HepG2 (cell line): ENCODE measurements at regions not wholly inside any gene's neighbourhood (a gene's known extent, or its start where the extent isn't known, plus 50 kb on each side); places are given as distances from the start of the nearest gene placed in this dataset.

Experiments used
- ATAC-seq: fragments of 200-7000 bp; cut with Tn5 transposase; 3 replicates; pipeline ENCODE4 v1.9.1; 2020; ENCODE audit warnings: mild to moderate bottlenecking, moderate library complexity
- BruUV-seq: library from RNA; stranded (reverse); fragments of 400-500 nt; replicated peaks from 2 replicates; lab custom pipeline; 2021; lab: Mats Ljungman, UMichigan
- CTCF ChIA-PET: fragments of 300-600 bp; formaldehyde crosslinking; extraction: SDS; loops from one replicate; lab custom pipeline; 2021; ENCODE audit warnings: low total read pairs, inconsistent platforms, low intra/inter-chr PET ratio; lab: Yijun Ruan, JAX
- POLR2A ChIA-PET: fragments of 350-600 bp; sonication (Branson Sonifier 250); formaldehyde crosslinking; loops from one replicate; lab custom pipeline; 2020; ENCODE audit warnings: antibody characterized with exemption, inconsistent platforms; lab: Yijun Ruan, JAX
- DNase-seq: peaks from one replicate; pipeline ENCODE4 v3.0.0-alpha.2; 2015; ENCODE audit warnings: low spot score
- FAIRE-seq: peaks from 3 replicates; lab custom pipeline; 2011; peaks lifted over from hg19 to GRCh38; lab: Jason Lieb, UNC
- H2AFZ ChIP-seq: one replicate; pipeline ENCODE4 v1.6.1; 2011; ENCODE audit warnings: low read length, inconsistent platforms
- H3K27ac ChIP-seq: fragments of 300-600 bp; 3 replicates; pipeline ENCODE4 v1.8.0; 2011; ENCODE audit warnings: mixed run types, mild to moderate bottlenecking, mixed read lengths, low read length, inconsistent platforms; ENCODE audit not compliant: insufficient read depth; ENCODE audit errors: extremely low read length
- H3K27me3 ChIP-seq, 2 experiments: fragments of 200-600 bp in 1 of 2; 2 replicates in 1 of 2; 3 replicates in 1 of 2; pipeline versions ENCODE4 v1.6.0 to v1.8.0; 2011; ENCODE audit warnings: low read length in 2 of 2, mild to moderate bottlenecking in 2 of 2, moderate library complexity in 2 of 2, inconsistent platforms in 1 of 2; ENCODE audit not compliant: insufficient read depth in 2 of 2, control insufficient read depth in 1 of 2
- H3K36me3 ChIP-seq, 2 experiments: fragments of 200-600 bp in 1 of 2; replicated peaks in 1 of 2; 2 replicates in 1 of 2; 3 replicates in 1 of 2; pipeline versions ENCODE4 v1.5.1 to v1.8.0; 2011; ENCODE audit warnings: low read length in 2 of 2, inconsistent platforms in 1 of 2; ENCODE audit not compliant: insufficient read depth in 2 of 2, control insufficient read depth in 1 of 2
- H3K4me1 ChIP-seq: 2 replicates; pipeline ENCODE4 v1.5.1; 2012; ENCODE audit warnings: low read length, inconsistent platforms; ENCODE audit not compliant: insufficient read depth
- H3K4me2 ChIP-seq: 2 replicates; pipeline ENCODE4 v1.6.0; 2011; ENCODE audit warnings: low read depth, low read length, inconsistent platforms
- H3K4me3 ChIP-seq, 3 experiments: fragments of 200-600 bp in 1 of 3; sonication (generic), shearing (Covaris generic) in 1 of 3; replicated peaks in 1 of 3; 2 replicates each; pipeline ENCODE4 v1.5.1; 2011 to 2016; ENCODE audit warnings: low read length in 3 of 3, inconsistent platforms in 2 of 3, low read depth in 2 of 3, mild to moderate bottlenecking in 2 of 3, control low read depth in 1 of 3, mixed read lengths in 1 of 3; ENCODE audit not compliant: insufficient read depth in 1 of 3
- H3K79me2 ChIP-seq: one replicate; pipeline ENCODE4 v1.6.1; 2011; ENCODE audit warnings: low read length, inconsistent platforms; ENCODE audit not compliant: insufficient read depth
- H3K9ac ChIP-seq: 2 replicates; pipeline ENCODE4 v1.6.0; 2011; ENCODE audit warnings: mild to moderate bottlenecking, low read depth, low read length, inconsistent platforms; ENCODE audit not compliant: insufficient read depth
- H3K9me3 ChIP-seq: 2 replicates; pipeline ENCODE4 v1.5.1; 2012; ENCODE audit warnings: mild to moderate bottlenecking, low read length
- H4K20me1 ChIP-seq: 2 replicates; pipeline ENCODE4 v1.6.0; 2011; ENCODE audit warnings: inconsistent platforms, mild to moderate bottlenecking, low read length, moderate library complexity; ENCODE audit not compliant: insufficient read depth
- CCAR2 ChIP-seq: fragments of 200-400 bp; formaldehyde crosslinking; optimal IDR thresholded peaks from 2 replicates; pipeline ENCODE3; 2018; ENCODE audit warnings: low read depth, mild to moderate bottlenecking, low read length, moderate library complexity
- CREBL2 ChIP-seq: sonication (generic); formaldehyde crosslinking; IDR thresholded peaks from 2 replicates; pipeline ENCODE4 v1.8.1; 2023; ENCODE audit warnings: missing genetic modification reagents, mild to moderate bottlenecking, borderline replicate concordance
- DMAP1 ChIP-seq: IDR thresholded peaks from 2 replicates; pipeline ENCODE4 v1.6.1; 2016
- DMTF1 ChIP-seq: sonication (generic); formaldehyde crosslinking; IDR thresholded peaks from 2 replicates; pipeline ENCODE4 v1.4.0; 2020; ENCODE audit warnings: mild to moderate bottlenecking, missing genetic modification reagents
- EEA1 ChIP-seq: sonication (generic); formaldehyde crosslinking; IDR thresholded peaks from 2 replicates; pipeline ENCODE4 v1.5.1; 2020; ENCODE audit warnings: mild to moderate bottlenecking, missing genetic modification reagents, borderline replicate concordance
- EHMT2 ChIP-seq: fragments of 200-600 bp; sonication (generic); IDR thresholded peaks from 2 replicates; pipeline ENCODE4 v1.7.0; 2017; ENCODE audit warnings: antibody characterized with exemption, low read depth, low read length, borderline replicate concordance
- FOSL1 ChIP-seq: sonication (generic); formaldehyde crosslinking; IDR thresholded peaks from 2 replicates; pipeline ENCODE4 v1.9.0; 2021; ENCODE audit warnings: missing genetic modification reagents, borderline replicate concordance
- FOSL2 ChIP-seq: sonication (generic); formaldehyde crosslinking; IDR thresholded peaks from 2 replicates; pipeline ENCODE4 v1.4.0; 2020; ENCODE audit warnings: missing genetic modification reagents
- HMG20A ChIP-seq: IDR thresholded peaks from 2 replicates; pipeline ENCODE4 v1.6.1; 2016; ENCODE audit warnings: borderline replicate concordance
- HOXD1 ChIP-seq: sonication (generic); formaldehyde crosslinking; IDR thresholded peaks from 2 replicates; pipeline ENCODE4 v1.5.0; 2020; ENCODE audit warnings: missing genetic modification reagents
- ISL2 ChIP-seq: sonication (generic); formaldehyde crosslinking; IDR thresholded peaks from 2 replicates; pipeline ENCODE4 v1.5.0; 2020; ENCODE audit warnings: missing genetic modification reagents
- KDM5A ChIP-seq: fragments of 200-600 bp; sonication (generic); IDR thresholded peaks from 2 replicates; pipeline ENCODE4 v1.7.0; 2018; ENCODE audit warnings: antibody characterized with exemption, mild to moderate bottlenecking, low read length, borderline replicate concordance
- MATR3 ChIP-seq: sonication (generic); formaldehyde crosslinking; IDR thresholded peaks from 2 replicates; pipeline ENCODE4 v1.4.0; 2020; ENCODE audit warnings: missing genetic modification reagents
- PRMT3 ChIP-seq: sonication (generic); formaldehyde crosslinking; IDR thresholded peaks from 2 replicates; pipeline ENCODE4 v1.8.1; 2022; ENCODE audit warnings: low read depth, mild to moderate bottlenecking, moderate library complexity, missing genetic modification reagents, borderline replicate concordance
- TAF15 ChIP-seq: fragments of 200-400 bp; formaldehyde crosslinking; IDR thresholded peaks from one replicate; pipeline ENCODE4 v1.6.1; 2018; ENCODE audit warnings: mild to moderate bottlenecking, low read depth, low read length; ENCODE audit not compliant: poor library complexity, severe bottlenecking
- TFDP2 ChIP-seq: sonication (generic); formaldehyde crosslinking; IDR thresholded peaks from 2 replicates; pipeline ENCODE4 v1.4.0; 2020; ENCODE audit warnings: missing genetic modification reagents
- ZNF282 ChIP-seq: fragments of 450-650 bp; IDR thresholded peaks from 2 replicates; pipeline ENCODE4 v1.6.1; 2018; ENCODE audit not compliant: partially characterized antibody
- ZNF775 ChIP-seq: sonication (generic); formaldehyde crosslinking; IDR thresholded peaks from 2 replicates; pipeline ENCODE4 v1.4.0; 2020; ENCODE audit warnings: missing genetic modification reagents, mild to moderate bottlenecking, moderate library complexity, borderline replicate concordance
- WGBS: methylation state at CpG from one replicate; pipeline ENCODE4 v1.1.6; 2017; ENCODE audit warnings: low lambda C conversion rate; 5-methylcytosine and 5-hydroxymethylcytosine counted together
- in situ Hi-C: cut with HindIII; loops from 2 replicates; pipeline ENCODE4 v1.10.0; 2017; ENCODE audit warnings: low pct_unique_long_range_greater_than_20kb; ENCODE audit not compliant: extremely low pct_ligation_motif_present
- intact Hi-C: fragments of 100-400 bp; cut with micrococcal nuclease; formaldehyde crosslinking; loops from one replicate; pipeline ENCODE4 v1.10.0; 2022; ENCODE audit not compliant: unreplicated experiment

- POLR2A ChIA-PET = no interaction called here
- no peak overlapping the region for H3K4me3 ChIP-seq
- no peak for ATAC-seq
Measured at GRCh38 chr21:16424331-16424751, 694.6 kb downstream of the USP25 start.

More at GRCh38 chr21:16424331-16424751, 694.6 kb downstream of the USP25 start:
- H4K20me1 ChIP-seq = no peaks in the 10 kb centered on the region
- H3K9me3 ChIP-seq = no peaks in the 10 kb centered on the region
- no peak overlapping the region for H2AFZ ChIP-seq
- WGBS = 1% methylated on average over 5 of the region's 5 CpGs
- H3K9ac ChIP-seq = no peak overlapping the region
- DNase-seq (no peak), FAIRE-seq (no peak)
- H3K4me1 ChIP-seq = peaks cover 11% of the 10 kb centered on the region
- BruUV-seq = no TSS peak
- in situ Hi-C loops (no loop called here), intact Hi-C loops (no loop called here)
- TF ChIP-seq DMTF1 (CRISPR knock-in tag) (no peak), CCAR2 (no peak), MATR3 (no peak), PRMT3 (CRISPR knock-in tag) (no peak), TAF15 (no peak), HMG20A (CRISPR knock-in tag) (no peak), EEA1 (CRISPR knock-in tag) (no peak), KDM5A (no peak), ISL2 (CRISPR knock-in tag) (no peak), HOXD1 (CRISPR knock-in tag) (no peak), EHMT2 (no peak), FOSL1 (CRISPR knock-in tag) (no peak), ZNF282 (no peak), CREBL2 (CRISPR knock-in tag) (no peak), ZNF775 (CRISPR knock-in tag) (no peak), TFDP2 (CRISPR knock-in tag) (no peak), DMAP1 (no peak), FOSL2 (CRISPR knock-in tag) (no peak)
- no peaks in the 10 kb centered on the region for H3K79me2 ChIP-seq
- CTCF ChIA-PET = no interaction called here
- no peak overlapping the region for H3K27ac ChIP-seq
- no peaks in the 10 kb centered on the region for H3K36me3 ChIP-seq
- H3K4me2 ChIP-seq = no peak overlapping the region
- H3K27me3 ChIP-seq = no peaks in the 10 kb centered on the region
